GM12891 (cell line): ENCODE measurements at regions not wholly inside any gene's neighbourhood (a gene's known extent, or its start where the extent isn't known, plus 50 kb on each side); places are given as distances from the start of the nearest gene placed in this dataset.

Experiments
- POLR2A ChIP-seq: IDR thresholded peaks from 2 replicates; pipeline ENCODE4 v1.6.1; 2011; ENCODE audit warnings: low read depth, low read length, control low read depth
- POLR2AphosphoS5 ChIP-seq: IDR thresholded peaks from 2 replicates; pipeline ENCODE4 v1.6.1; 2011; ENCODE audit warnings: low read depth, low read length, control low read depth
- TAF1 ChIP-seq: IDR thresholded peaks from 2 replicates; pipeline ENCODE4 v1.6.1; 2011; ENCODE audit warnings: low read depth, low read length, control low read depth

GRCh38 chr18:60471652-60472051, 99.1 kb upstream of the MC4R start:
- TF ChIP-seq POLR2AphosphoS5, result no peak
- TF ChIP-seq POLR2A, result no peak
- no peak for TF ChIP-seq TAF1
